ENCODE measurements at regions not wholly inside any gene's neighbourhood (a gene's known extent, or its start where the extent isn't known, plus 50 kb on each side); places are given as distances from the start of the nearest gene placed in this dataset.

GRCh38 chr4:156593464-156593863, 378.1 kb downstream of the PDGFC start:
- DNase-seq, result no peak

GRCh38 chr4:156591679-156592078, 379.9 kb downstream of the PDGFC start:
- no peak for DNase-seq

DNA sequence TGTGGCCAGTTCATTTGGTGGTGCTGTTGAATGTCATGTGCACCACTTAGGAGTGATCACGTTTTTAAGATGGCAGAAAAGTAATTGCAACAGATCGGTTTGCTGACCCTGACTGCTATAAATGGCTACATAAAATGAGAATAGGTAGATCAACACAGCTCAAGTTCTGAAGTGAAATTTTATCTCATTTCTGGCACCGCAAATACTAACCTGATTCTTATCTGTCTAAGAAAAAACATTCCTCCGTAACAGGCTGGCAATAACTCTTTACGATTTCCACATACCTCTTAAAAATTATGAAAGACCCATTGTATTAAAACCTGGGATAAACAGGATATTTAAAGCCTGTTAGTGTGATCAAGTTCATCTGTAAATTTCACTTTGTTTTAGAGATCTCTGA, 387.5 kb downstream of the PDGFC start:
- no peak for DNase-seq

- DNase-seq, result no peak
Observed at GRCh38 chr4:156583265-156583664, 388.3 kb downstream of the PDGFC start.

- no peak for DNase-seq
Observed at GRCh38 chr4:156581282-156582063, 390.1 kb downstream of the PDGFC start.

DNA sequence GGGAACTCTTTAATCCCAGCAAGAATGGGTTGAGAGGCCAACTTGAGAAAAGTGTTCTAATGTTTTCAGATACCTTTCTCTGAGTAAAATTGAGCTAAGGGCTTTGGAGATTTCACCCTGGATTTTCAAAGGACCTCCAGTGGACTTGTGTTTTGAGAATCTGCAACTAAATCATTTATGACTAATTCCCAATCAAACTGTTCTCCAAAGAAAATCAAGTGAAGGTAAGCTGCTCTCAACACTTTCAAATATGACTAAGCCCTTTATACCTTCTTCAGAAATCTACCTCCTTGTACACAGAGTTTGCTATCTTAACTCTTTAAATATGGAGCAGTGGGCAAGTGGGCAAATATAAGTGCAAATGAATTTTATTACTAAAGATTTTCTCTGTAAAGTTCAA, 392.9 kb downstream of the PDGFC start:
- no peak for DNase-seq

DNA sequence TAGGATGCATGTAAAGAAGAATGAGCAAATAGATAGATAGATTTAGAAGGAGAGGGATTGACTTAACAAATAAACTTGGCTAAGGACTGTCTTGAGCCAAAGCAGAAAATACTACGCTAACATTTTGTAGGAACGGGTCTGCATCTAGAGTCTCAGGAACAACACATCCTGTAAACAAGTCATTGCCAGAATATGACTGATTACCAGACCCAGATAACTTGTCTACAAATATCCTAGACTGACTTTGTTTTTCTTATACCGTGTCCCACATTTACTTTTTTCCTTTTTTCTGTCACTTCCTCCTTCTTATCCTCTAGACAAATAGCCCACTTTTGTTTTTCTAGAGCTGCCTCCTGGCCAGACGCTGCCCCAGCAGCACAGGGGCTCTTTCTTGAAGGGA, 393.6 kb downstream of the PDGFC start:
- no peak for DNase-seq

DNA sequence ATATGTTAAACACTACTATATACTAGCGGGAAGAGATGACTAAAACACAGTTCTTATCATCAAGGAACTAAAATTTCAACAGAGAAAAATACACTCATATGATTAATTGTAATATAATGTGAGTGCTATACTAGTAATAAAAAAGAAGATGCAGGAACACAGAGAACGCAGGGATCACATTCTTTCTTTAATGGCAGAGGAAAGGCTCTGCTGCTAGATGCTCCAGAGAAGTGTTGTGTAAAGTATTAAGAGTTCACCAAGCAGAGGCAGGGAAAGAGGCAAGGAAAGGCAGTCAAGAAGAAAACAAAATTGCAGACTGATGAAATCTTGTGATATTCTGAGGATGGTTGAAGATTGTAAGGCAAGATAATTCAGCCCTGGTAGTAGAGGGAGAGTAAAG, 394.7 kb downstream of the PDGFC start:
- DNase-seq, result no peak

DNA sequence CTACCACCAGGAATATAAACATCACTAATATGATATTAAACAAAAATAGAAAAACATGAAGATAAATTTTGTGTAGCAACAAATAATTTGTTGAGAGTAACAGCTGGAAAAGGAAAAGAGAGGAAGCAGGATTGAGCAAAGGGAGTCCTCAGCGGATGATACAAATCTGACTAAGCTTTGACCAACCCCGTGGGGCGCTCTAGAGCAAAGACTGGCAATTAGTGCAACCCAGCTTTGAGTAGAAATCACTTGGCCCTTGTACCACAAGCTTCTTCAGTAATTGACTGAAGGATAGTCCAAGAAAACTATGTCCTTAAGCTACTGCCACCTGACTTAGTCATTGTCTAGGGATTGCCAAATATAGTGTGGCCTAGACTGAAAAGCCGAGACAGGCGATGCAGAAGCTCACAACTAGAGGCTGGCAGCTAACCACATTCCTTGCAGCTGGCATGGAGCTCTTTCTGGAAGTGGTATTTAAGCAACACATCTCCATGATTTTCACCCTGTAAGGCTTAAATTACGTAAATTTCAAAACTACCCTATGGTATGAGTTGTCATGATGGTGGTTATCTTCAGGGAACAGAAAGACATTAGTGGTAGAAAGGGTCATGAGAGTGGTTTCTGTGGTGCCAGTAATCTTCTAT, 396.0 kb downstream of the PDGFC start:
- DNase-seq, result no peak

DNA sequence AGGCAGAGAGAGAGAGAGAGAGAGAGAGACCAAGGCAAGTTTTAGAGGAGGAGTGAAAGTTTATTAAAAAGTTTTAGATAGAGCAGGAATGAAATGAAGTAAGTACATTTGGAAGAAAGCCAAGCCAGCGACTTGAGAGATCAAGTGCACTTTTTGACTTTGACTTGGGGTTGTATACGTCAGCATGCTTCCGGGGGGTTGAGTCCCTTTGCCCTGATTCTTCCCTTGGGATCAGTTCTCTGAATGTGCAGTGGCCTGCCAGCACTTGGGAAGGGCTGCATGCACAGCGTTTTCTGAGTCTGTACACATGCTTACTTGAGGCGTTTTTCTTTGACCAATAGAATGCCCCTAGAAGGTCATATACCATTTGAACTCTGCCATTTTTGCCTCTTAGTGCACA, 400.5 kb downstream of the PDGFC start:
- DNase-seq, result no peak

DNA sequence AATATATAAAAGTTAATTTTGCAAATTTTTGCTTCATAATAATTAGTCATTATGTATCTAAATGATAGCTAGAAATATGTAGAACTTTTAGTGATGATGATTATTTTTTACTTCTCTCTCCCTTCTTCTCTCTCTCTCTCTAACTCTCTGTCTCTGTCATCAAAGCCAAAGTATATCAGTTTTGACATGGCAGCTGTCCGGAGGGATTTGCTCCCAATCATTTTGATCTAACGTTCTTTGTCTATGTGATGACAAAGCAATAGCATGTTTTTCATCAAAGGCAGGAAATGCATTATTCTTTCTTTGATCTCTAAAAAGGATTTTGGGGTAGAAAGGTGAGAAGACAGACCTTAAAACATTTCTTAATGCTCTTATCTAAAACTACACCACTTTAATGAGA, 402.1 kb downstream of the PDGFC start:
- DNase-seq, result no peak

GRCh38 chr4:156568484-156568883, 403.1 kb downstream of the PDGFC start:
- DNase-seq, result no peak

DNA sequence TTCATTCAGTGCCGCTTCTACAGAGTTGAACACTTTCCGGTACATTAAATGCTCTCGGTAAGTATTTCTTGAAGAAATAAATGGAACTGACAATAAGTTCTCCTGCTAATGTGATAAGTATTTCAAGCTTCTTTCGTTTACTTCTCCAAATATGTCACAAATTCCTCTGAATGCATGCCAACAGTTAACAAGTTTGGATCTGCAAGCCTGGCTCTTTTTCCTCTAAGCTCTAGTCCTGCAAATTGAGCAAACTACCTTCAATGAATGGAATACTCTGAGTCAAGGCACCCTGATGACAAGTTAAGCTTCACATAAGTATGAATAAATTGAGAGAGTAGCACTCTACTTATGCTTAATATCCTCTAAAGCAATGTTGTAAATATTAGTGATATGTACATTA, 403.6 kb downstream of the PDGFC start:
- DNase-seq, result no peak

DNA sequence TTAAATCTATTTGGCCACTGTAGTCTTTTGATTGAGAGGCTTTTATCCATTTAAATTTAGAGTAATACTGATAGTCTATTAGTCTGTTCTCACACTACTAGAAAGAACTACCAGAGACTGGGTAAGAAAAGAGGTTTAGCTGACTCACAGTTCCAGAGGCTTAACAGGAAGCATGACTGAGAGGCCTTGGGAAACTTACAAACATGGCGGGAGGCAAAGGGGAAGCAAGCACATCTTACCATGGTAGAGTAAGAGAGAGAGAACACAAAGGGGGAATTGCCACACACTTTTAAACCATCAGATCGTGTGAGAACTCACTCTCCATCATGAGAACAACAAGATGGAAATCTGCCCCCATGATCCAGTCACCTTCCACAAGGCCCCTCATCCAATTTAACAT, 410.9 kb downstream of the PDGFC start:
- DNase-seq, result no peak

GRCh38 chr4:156559346-156559745, 412.3 kb downstream of the PDGFC start:
- no peak for DNase-seq

DNA sequence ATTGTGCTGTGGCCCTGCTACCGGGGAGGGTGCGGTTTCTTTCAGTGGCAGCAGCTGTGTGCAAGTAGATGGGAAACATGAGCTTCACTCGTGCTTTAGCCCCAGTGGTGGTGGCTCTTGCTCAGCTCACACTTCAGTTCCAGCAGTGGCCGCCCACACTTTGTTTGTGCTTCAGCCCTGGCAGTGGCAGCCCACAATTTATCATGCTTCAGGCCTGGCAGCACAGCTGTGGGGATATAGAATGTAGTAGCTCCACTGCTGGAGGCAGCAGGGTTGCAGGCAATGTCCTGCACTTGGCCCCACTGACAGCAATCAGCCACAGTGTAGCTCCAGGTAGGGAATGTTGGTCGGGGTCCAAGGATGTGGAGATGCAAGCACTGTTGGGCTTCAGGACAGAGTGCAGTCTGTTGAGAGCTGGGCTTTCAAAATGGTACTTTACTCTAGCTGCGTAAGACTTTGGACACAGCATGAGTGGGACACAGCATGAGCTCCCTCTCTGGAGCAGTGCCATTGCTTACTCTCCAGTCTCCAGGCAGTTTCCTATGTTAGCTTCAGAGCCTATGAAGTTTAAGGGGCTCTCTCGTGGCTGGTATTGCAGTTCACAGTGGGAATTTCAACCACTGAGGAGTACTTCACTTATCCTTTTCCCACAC, 413.1 kb downstream of the PDGFC start:
- no peak for DNase-seq

DNA sequence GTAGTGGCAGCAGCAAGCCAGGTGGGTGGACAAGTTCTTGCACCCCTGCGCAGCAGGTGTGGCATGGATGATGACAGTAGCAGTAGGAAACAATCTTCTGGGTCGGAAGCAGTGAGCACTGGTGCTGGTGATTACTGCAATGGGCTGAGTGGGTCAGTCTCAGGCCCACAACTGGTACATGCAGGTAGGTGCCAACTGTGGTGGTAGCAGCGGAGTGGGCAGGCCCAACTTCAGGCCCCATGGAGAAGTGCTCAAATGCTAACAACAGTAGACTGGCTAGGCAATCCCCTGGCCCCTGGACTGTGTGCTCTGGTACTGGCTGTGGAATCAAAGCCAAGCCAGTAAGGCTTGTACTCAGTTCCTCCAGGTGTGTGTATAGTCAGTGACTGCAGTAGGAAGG, 413.7 kb downstream of the PDGFC start:
- no peak for DNase-seq

- no peak for DNase-seq
Observed at GRCh38 chr4:156556336-156556735, 415.3 kb downstream of the PDGFC start.

- no peak for DNase-seq
Observed at GRCh38 chr4:156553659-156554058, 417.9 kb downstream of the PDGFC start.

- no peak for DNase-seq
Observed at GRCh38 chr4:156547891-156548290, 423.7 kb downstream of the PDGFC start.

GRCh38 chr4:156547439-156547838, 424.2 kb downstream of the PDGFC start:
- no peak for DNase-seq

- DNase-seq, result no peak
Observed at GRCh38 chr4:156545003-156545785, 426.4 kb downstream of the PDGFC start.

GRCh38 chr4:156539376-156539775, 432.2 kb downstream of the PDGFC start:
- DNase-seq, result no peak

Measured in GDM1 (cell line).